GM12878 (cell line): ENCODE measurements at regions not wholly inside any gene's neighbourhood (a gene's known extent, or its start where the extent isn't known, plus 50 kb on each side); places are given as distances from the start of the nearest gene placed in this dataset.

Experiments used
- BRCA1 ChIP-seq: IDR thresholded peaks from 2 replicates; pipeline ENCODE4 v1.6.1; 2011; ENCODE audit warnings: low read depth, low read length, improper control_type of control experiment
- ETV6 ChIP-seq, 2 experiments: fragments of 450-650 bp in 1 of 2; IDR thresholded peaks in 1 of 2; conservative IDR thresholded peaks in 1 of 2; 2 replicates each; pipeline ENCODE4 v1.6.1; 2014; ENCODE audit warnings: antibody characterized with exemption in 1 of 2, borderline replicate concordance in 1 of 2, low read depth in 1 of 2, mild to moderate bottlenecking in 1 of 2, moderate library complexity in 1 of 2
- GABPA ChIP-seq: IDR thresholded peaks from 2 replicates; pipeline ENCODE4 v1.6.1; 2014; ENCODE audit warnings: antibody characterized with exemption, low read depth, mild to moderate bottlenecking, inconsistent platforms
- NFIC ChIP-seq: IDR thresholded peaks from 2 replicates; pipeline ENCODE4 v1.6.1; 2012; ENCODE audit warnings: low read depth, mild to moderate bottlenecking, inconsistent platforms, low read length, moderate library complexity
- NR2C2 ChIP-seq: IDR thresholded peaks from 2 replicates; pipeline ENCODE4 v1.6.1; 2011; ENCODE audit warnings: borderline replicate concordance, low read depth; ENCODE audit not compliant: control insufficient read depth, insufficient read length
- PAX8 ChIP-seq: fragments of 450-650 bp; IDR thresholded peaks from 2 replicates; pipeline ENCODE4 v1.6.1; 2017; ENCODE audit warnings: mild to moderate bottlenecking, moderate library complexity
- SPI1 ChIP-seq: IDR thresholded peaks from 2 replicates; pipeline ENCODE4 v1.6.1; 2011; ENCODE audit warnings: low read depth, mild to moderate bottlenecking, low read length, moderate library complexity, borderline replicate concordance; ENCODE audit not compliant: insufficient read depth
- TBL1XR1 ChIP-seq: IDR thresholded peaks from 2 replicates; pipeline ENCODE4 v1.6.1; 2012; ENCODE audit warnings: low read depth, low read length, improper control_type of control experiment
- TF ChIP-seq, protein P1 (sequence below), 3 experiments: IDR thresholded peaks in 2 of 3; conservative IDR thresholded peaks in 1 of 3; 2 replicates each; pipeline ENCODE4 v1.5.1; 2011; ENCODE audit warnings: low read depth in 3 of 3, low read length in 3 of 3, mild to moderate bottlenecking in 3 of 3, control low read depth in 2 of 3, moderate library complexity in 2 of 3, inconsistent platforms in 1 of 3, mixed read lengths in 1 of 3; ENCODE audit not compliant: control insufficient read depth in 2 of 3, insufficient read depth in 1 of 3; ENCODE audit errors: extremely low read depth in 1 of 3
- TF ChIP-seq, protein P2 (sequence below): IDR thresholded peaks from 2 replicates; pipeline ENCODE4 v1.6.1; 2012; ENCODE audit warnings: low read depth, low read length, improper control_type of control experiment
- TF ChIP-seq, protein P3 (sequence below): fragments of 450-650 bp; formaldehyde crosslinking; IDR thresholded peaks from 2 replicates; pipeline ENCODE4 v1.5.0; 2022; ENCODE audit warnings: mild to moderate bottlenecking, missing genetic modification characterization
- TF ChIP-seq, protein P4 (sequence below): IDR thresholded peaks from 2 replicates; pipeline ENCODE4 v1.6.1; 2011; ENCODE audit warnings: low read depth, mild to moderate bottlenecking, low read length, moderate library complexity, borderline replicate concordance; ENCODE audit errors: extremely low read depth
- TF ChIP-seq, protein P5 (sequence below): fragments of 450-650 bp; IDR thresholded peaks from 2 replicates; pipeline ENCODE4 v1.6.1; 2016; ENCODE audit warnings: mild to moderate bottlenecking, moderate library complexity, borderline replicate concordance

DNA sequence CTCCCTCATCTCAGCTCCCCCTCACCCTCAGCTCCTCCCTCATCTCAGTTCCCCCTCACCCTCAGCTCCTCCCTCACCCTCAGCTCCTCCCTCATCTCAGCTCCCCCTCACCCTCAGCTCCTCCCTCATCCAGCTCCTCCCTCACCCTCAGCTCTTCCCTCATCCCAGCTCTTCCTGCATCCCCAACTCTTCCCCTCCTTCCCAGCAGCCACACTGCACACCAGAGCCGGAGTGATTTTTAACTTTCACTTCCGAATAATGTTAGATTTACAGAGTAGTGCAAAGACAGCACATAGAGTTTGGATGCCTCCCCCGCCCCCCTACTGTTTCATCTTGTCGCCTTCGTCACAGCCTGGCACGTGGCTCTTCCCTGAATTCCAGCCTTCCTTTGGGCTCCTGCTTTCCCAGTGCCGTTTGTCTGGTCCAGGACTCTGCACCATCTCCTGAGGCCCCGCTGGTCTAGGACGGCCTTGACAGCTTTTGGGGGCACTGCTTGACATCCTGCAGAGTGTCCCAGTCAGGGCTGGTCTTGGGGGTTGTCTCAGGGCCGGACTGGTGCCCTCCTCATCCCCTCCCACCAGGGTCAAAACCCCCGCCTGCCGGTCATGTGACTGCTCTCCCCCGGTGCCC, 110.2 kb downstream of the FAM53A start:
- no peak for TF ChIP-seq NR2C2
- no peak for TF ChIP-seq PAX8
- TF ChIP-seq, protein P1, sequence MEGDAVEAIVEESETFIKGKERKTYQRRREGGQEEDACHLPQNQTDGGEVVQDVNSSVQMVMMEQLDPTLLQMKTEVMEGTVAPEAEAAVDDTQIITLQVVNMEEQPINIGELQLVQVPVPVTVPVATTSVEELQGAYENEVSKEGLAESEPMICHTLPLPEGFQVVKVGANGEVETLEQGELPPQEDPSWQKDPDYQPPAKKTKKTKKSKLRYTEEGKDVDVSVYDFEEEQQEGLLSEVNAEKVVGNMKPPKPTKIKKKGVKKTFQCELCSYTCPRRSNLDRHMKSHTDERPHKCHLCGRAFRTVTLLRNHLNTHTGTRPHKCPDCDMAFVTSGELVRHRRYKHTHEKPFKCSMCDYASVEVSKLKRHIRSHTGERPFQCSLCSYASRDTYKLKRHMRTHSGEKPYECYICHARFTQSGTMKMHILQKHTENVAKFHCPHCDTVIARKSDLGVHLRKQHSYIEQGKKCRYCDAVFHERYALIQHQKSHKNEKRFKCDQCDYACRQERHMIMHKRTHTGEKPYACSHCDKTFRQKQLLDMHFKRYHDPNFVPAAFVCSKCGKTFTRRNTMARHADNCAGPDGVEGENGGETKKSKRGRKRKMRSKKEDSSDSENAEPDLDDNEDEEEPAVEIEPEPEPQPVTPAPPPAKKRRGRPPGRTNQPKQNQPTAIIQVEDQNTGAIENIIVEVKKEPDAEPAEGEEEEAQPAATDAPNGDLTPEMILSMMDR (IDR thresholded peaks at IDR 0.05 in 2 of 3, conservative IDR thresholded peaks at IDR 0.05 in 1 of 3; ENCODE audit: control insufficient read depth in 2 of 3, extremely low read depth in 1 of 3, insufficient read depth in 1 of 3, low read depth in 3 of 3, low read length in 3 of 3): no peak
- TF ChIP-seq, protein P2, sequence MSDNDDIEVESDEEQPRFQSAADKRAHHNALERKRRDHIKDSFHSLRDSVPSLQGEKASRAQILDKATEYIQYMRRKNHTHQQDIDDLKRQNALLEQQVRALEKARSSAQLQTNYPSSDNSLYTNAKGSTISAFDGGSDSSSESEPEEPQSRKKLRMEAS: no peak
- TF ChIP-seq NFIC: no peak
- TF ChIP-seq, protein P3, sequence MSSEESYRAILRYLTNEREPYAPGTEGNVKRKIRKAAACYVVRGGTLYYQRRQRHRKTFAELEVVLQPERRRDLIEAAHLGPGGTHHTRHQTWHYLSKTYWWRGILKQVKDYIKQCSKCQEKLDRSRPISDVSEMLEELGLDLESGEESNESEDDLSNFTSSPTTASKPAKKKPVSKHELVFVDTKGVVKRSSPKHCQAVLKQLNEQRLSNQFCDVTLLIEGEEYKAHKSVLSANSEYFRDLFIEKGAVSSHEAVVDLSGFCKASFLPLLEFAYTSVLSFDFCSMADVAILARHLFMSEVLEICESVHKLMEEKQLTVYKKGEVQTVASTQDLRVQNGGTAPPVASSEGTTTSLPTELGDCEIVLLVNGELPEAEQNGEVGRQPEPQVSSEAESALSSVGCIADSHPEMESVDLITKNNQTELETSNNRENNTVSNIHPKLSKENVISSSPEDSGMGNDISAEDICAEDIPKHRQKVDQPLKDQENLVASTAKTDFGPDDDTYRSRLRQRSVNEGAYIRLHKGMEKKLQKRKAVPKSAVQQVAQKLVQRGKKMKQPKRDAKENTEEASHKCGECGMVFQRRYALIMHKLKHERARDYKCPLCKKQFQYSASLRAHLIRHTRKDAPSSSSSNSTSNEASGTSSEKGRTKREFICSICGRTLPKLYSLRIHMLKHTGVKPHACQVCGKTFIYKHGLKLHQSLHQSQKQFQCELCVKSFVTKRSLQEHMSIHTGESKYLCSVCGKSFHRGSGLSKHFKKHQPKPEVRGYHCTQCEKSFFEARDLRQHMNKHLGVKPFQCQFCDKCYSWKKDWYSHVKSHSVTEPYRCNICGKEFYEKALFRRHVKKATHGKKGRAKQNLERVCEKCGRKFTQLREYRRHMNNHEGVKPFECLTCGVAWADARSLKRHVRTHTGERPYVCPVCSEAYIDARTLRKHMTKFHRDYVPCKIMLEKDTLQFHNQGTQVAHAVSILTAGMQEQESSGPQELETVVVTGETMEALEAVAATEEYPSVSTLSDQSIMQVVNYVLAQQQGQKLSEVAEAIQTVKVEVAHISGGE: no peak
- no peak for TF ChIP-seq SPI1
- no peak for TF ChIP-seq GABPA
- no peak for TF ChIP-seq BRCA1
- TF ChIP-seq ETV6 (conservative IDR thresholded peaks at IDR 0.05 in 1 of 2, IDR thresholded peaks at IDR 0.05 in 1 of 2; ENCODE audit: borderline replicate concordance in 1 of 2, low read depth in 1 of 2): no peak
- TF ChIP-seq, protein P4, sequence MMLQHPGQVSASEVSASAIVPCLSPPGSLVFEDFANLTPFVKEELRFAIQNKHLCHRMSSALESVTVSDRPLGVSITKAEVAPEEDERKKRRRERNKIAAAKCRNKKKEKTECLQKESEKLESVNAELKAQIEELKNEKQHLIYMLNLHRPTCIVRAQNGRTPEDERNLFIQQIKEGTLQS: no peak
- TF ChIP-seq, protein P5, sequence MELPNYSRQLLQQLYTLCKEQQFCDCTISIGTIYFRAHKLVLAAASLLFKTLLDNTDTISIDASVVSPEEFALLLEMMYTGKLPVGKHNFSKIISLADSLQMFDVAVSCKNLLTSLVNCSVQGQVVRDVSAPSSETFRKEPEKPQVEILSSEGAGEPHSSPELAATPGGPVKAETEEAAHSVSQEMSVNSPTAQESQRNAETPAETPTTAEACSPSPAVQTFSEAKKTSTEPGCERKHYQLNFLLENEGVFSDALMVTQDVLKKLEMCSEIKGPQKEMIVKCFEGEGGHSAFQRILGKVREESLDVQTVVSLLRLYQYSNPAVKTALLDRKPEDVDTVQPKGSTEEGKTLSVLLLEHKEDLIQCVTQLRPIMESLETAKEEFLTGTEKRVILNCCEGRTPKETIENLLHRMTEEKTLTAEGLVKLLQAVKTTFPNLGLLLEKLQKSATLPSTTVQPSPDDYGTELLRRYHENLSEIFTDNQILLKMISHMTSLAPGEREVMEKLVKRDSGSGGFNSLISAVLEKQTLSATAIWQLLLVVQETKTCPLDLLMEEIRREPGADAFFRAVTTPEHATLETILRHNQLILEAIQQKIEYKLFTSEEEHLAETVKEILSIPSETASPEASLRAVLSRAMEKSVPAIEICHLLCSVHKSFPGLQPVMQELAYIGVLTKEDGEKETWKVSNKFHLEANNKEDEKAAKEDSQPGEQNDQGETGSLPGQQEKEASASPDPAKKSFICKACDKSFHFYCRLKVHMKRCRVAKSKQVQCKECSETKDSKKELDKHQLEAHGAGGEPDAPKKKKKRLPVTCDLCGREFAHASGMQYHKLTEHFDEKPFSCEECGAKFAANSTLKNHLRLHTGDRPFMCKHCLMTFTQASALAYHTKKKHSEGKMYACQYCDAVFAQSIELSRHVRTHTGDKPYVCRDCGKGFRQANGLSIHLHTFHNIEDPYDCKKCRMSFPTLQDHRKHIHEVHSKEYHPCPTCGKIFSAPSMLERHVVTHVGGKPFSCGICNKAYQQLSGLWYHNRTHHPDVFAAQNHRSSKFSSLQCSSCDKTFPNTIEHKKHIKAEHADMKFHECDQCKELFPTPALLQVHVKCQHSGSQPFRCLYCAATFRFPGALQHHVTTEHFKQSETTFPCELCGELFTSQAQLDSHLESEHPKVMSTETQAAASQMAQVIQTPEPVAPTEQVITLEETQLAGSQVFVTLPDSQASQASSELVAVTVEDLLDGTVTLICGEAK: no peak
- TF ChIP-seq TBL1XR1: no peak
